Sigmoid colon (tissue), 3 donors: ENCODE measurements at regions not wholly inside any gene's neighbourhood (a gene's known extent, or its start where the extent isn't known, plus 50 kb on each side); places are given as distances from the start of the nearest gene placed in this dataset.

Source experiments
- POLR2A ChIP-seq, 2 donors: fragments of 450-650 bp; IDR thresholded peaks; one replicate each; pipeline ENCODE4 v1.6.1; 2016; ENCODE audit warnings: antibody characterized with exemption in 2 of 2, mild to moderate bottlenecking in 2 of 2, moderate library complexity in 2 of 2
- TF ChIP-seq, protein P1 (sequence below), 4 experiments: fragments of 450-650 bp in 3 of 4; fragments of 200-600 bp in 1 of 4; IDR thresholded peaks; one replicate each; pipeline ENCODE4 v1.5.1; 2016 to 2019; ENCODE audit warnings: antibody characterized with exemption in 4 of 4, mild to moderate bottlenecking in 3 of 4, moderate library complexity in 2 of 4

GRCh38 chr20:53875452-53875851 lies 194.9 kb downstream of the BCAS1 start:
- TF ChIP-seq, protein P1, sequence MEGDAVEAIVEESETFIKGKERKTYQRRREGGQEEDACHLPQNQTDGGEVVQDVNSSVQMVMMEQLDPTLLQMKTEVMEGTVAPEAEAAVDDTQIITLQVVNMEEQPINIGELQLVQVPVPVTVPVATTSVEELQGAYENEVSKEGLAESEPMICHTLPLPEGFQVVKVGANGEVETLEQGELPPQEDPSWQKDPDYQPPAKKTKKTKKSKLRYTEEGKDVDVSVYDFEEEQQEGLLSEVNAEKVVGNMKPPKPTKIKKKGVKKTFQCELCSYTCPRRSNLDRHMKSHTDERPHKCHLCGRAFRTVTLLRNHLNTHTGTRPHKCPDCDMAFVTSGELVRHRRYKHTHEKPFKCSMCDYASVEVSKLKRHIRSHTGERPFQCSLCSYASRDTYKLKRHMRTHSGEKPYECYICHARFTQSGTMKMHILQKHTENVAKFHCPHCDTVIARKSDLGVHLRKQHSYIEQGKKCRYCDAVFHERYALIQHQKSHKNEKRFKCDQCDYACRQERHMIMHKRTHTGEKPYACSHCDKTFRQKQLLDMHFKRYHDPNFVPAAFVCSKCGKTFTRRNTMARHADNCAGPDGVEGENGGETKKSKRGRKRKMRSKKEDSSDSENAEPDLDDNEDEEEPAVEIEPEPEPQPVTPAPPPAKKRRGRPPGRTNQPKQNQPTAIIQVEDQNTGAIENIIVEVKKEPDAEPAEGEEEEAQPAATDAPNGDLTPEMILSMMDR (IDR thresholded peaks at IDR 0.05), result no peak
- TF ChIP-seq POLR2A (IDR thresholded peaks at IDR 0.05), result no peak
